Uterus (tissue), 2 donors: ENCODE measurements at regions not wholly inside any gene's neighbourhood (a gene's known extent, or its start where the extent isn't known, plus 50 kb on each side); places are given as distances from the start of the nearest gene placed in this dataset.

Experiments used
- CTCF ChIP-seq, 4 experiments: fragments of 200-600 bp in 2 of 4; fragments of 450-650 bp in 2 of 4; sonication (generic) in 2 of 4; IDR thresholded peaks; one replicate each; pipeline ENCODE4 v1.5.1; 2016 to 2019; ENCODE audit warnings: antibody characterized with exemption in 4 of 4, mild to moderate bottlenecking in 2 of 4, moderate library complexity in 1 of 4
- POLR2A ChIP-seq, 2 donors: fragments of 450-650 bp; IDR thresholded peaks; one replicate each; pipeline ENCODE4 v1.6.1; 2016; ENCODE audit warnings: antibody characterized with exemption in 2 of 2, mild to moderate bottlenecking in 1 of 2, moderate library complexity in 1 of 2

GRCh38 chr12:63318933-63319332, 167.9 kb upstream of the AVPR1A start:
- no peak for TF ChIP-seq CTCF (IDR thresholded peaks at IDR 0.05)
- TF ChIP-seq POLR2A (IDR thresholded peaks at IDR 0.05): no peak
